ENCODE measurements at regions not wholly inside any gene's neighbourhood (a gene's known extent, or its start where the extent isn't known, plus 50 kb on each side); places are given as distances from the start of the nearest gene placed in this dataset.

DNA sequence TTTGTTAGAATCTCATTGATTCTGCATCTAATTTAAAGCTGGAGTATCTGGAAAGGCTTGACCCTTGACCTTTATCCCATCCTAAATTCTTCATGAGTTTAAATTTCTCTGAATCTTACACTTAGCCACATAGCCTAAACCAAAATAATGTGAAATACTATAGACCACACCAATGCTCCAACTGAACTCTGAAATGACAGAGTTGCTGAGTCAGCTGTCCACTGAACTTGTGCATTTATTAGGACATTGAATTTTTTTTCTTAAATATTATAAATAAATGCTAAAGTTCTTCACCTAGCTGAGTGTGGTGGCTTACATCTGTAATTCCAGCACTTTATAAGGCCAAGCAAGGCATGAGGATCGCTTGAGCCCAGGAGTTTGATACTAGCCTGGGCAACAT is 390.9 kb upstream of the PFKP start:
- no peaks in the 10 kb centered on the region for H3K36me3 Mint-ChIP-seq (ENCODE audit: low read depth)
- peaks cover 6% of the 10 kb centered on the region for H3K27me3 Mint-ChIP-seq (ENCODE audit: low read depth)
- no peaks in the 10 kb centered on the region for H3K9me3 Mint-ChIP-seq
- TF ChIP-seq, protein P1, sequence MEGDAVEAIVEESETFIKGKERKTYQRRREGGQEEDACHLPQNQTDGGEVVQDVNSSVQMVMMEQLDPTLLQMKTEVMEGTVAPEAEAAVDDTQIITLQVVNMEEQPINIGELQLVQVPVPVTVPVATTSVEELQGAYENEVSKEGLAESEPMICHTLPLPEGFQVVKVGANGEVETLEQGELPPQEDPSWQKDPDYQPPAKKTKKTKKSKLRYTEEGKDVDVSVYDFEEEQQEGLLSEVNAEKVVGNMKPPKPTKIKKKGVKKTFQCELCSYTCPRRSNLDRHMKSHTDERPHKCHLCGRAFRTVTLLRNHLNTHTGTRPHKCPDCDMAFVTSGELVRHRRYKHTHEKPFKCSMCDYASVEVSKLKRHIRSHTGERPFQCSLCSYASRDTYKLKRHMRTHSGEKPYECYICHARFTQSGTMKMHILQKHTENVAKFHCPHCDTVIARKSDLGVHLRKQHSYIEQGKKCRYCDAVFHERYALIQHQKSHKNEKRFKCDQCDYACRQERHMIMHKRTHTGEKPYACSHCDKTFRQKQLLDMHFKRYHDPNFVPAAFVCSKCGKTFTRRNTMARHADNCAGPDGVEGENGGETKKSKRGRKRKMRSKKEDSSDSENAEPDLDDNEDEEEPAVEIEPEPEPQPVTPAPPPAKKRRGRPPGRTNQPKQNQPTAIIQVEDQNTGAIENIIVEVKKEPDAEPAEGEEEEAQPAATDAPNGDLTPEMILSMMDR (IDR thresholded peaks at IDR 0.05; ENCODE audit: unreplicated experiment in 3 of 3) = no peak
- peaks cover 11% of the 10 kb centered on the region for H3K4me1 Mint-ChIP-seq
- no peak overlapping the region for H3K27ac Mint-ChIP-seq
- H3K4me3 Mint-ChIP-seq = no peak overlapping the region

- peaks cover 7% of the 10 kb centered on the region for H3K27me3 Mint-ChIP-seq (ENCODE audit: low read depth)
- TF ChIP-seq, protein P1 (IDR thresholded peaks at IDR 0.05; ENCODE audit: unreplicated experiment in 3 of 3) = no peak
- no peak overlapping the region for H3K27ac Mint-ChIP-seq
- no peak overlapping the region for H3K4me3 Mint-ChIP-seq
- no peaks in the 10 kb centered on the region for H3K4me1 Mint-ChIP-seq
- H3K36me3 Mint-ChIP-seq (ENCODE audit: low read depth) = no peaks in the 10 kb centered on the region
- H3K9me3 Mint-ChIP-seq = no peaks in the 10 kb centered on the region
Measured at GRCh38 chr10:2674451-2674850, 392.9 kb upstream of the PFKP start.

DNA sequence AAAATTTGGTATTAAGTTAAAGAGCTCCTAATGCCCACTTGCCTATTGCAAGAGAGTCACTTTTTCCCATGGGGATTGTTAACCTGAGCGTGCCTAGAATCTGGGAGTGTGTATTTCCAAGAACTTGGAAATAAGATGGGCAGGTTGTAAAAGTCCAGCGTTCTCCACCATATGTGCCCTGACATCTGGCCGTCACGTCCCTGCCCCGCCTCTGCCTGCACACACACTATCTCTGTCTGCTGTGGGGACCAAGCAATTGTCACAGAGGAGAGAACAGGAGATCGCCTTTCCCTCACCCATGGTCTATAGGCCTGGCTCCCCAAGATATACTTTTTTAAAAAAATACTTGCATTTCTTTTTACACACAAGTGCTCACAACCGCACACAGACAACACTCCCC is 396.5 kb upstream of the PFKP start:
- Mint-ChIP-seq H3K9me3 (peaks cover 3% of the 10 kb centered on the region), H3K27ac (no peak overlapping the region), H3K36me3 (ENCODE audit: low read depth) (no peaks in the 10 kb centered on the region), H3K27me3 (ENCODE audit: low read depth) (peaks cover 7% of the 10 kb centered on the region), H3K4me3 (no peak overlapping the region), H3K4me1 (no peaks in the 10 kb centered on the region)
- TF ChIP-seq, protein P1 (IDR thresholded peaks at IDR 0.05; ENCODE audit: unreplicated experiment in 3 of 3) = no peak

DNA sequence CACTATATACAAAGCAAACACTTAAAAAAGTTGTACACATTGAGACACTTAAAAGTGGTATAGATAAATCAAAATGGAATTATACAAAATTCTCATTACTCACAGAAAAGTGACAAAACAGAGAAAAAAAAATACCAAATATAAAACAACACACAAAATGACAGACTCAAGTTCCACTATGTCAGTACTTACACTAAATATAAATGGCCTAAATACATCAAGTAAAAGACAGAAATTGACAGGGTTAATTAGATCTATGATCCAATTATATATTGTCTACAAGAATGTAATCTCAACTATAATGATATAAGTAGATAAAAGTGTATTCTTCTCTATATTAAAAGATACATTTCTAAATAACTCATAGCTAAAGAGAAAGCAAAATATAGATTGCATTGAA is 401.6 kb upstream of the PFKP start:
- Mint-ChIP-seq H3K36me3 (ENCODE audit: low read depth) (no peaks in the 10 kb centered on the region), H3K4me3 (no peak overlapping the region), H3K4me1 (no peaks in the 10 kb centered on the region), H3K27me3 (ENCODE audit: low read depth) (no peaks in the 10 kb centered on the region), H3K27ac (no peak overlapping the region), H3K9me3 (peaks cover 13% of the 10 kb centered on the region)
- TF ChIP-seq, protein P1 (IDR thresholded peaks at IDR 0.05; ENCODE audit: unreplicated experiment in 3 of 3) = no peak

GRCh38 chr10:2660276-2660675 is 407.1 kb upstream of the PFKP start:
- Mint-ChIP-seq H3K27ac (no peak overlapping the region), H3K9me3 (peaks cover 9% of the 10 kb centered on the region), H3K4me1 (no peaks in the 10 kb centered on the region), H3K4me3 (no peak overlapping the region), H3K36me3 (ENCODE audit: low read depth) (no peaks in the 10 kb centered on the region), H3K27me3 (ENCODE audit: low read depth) (no peaks in the 10 kb centered on the region)
- TF ChIP-seq, protein P1 (IDR thresholded peaks at IDR 0.05; ENCODE audit: unreplicated experiment in 3 of 3) = no peak

- no peaks in the 10 kb centered on the region for H3K36me3 Mint-ChIP-seq (ENCODE audit: low read depth)
- no peak overlapping the region for H3K27ac Mint-ChIP-seq
- H3K4me3 Mint-ChIP-seq = no peak overlapping the region
- no peaks in the 10 kb centered on the region for H3K27me3 Mint-ChIP-seq (ENCODE audit: low read depth)
- TF ChIP-seq, protein P1 (IDR thresholded peaks at IDR 0.05; ENCODE audit: unreplicated experiment in 3 of 3) = no peak
- H3K9me3 Mint-ChIP-seq = peaks cover 5% of the 10 kb centered on the region
- H3K4me1 Mint-ChIP-seq = no peaks in the 10 kb centered on the region
Measured at GRCh38 chr10:2659660-2660209, 407.6 kb upstream of the PFKP start.

Measured in nephron (organoid).